AG04450 (cell line): ENCODE measurements at regions not wholly inside any gene's neighbourhood (a gene's known extent, or its start where the extent isn't known, plus 50 kb on each side); places are given as distances from the start of the nearest gene placed in this dataset.

Experiments
- CTCF ChIA-PET: fragments of 300-600, 350-600 bp; formaldehyde crosslinking; extraction: SDS; loops from one replicate; lab custom pipeline; 2022; ENCODE audit warnings: antibody characterized with exemption, inconsistent platforms; lab: Charles Lee
- POLR2A ChIA-PET: fragments of 350-600 bp; formaldehyde crosslinking; extraction: SDS; loops from one replicate; lab custom pipeline; 2021; ENCODE audit warnings: antibody characterized with exemption, inconsistent platforms; lab: Yijun Ruan, JAX
- DNase-seq: peaks from one replicate; pipeline ENCODE4 v3.0.0-alpha.2; 2011; ENCODE audit warnings: low read depth, low spot score
- H3K27ac ChIP-seq: one replicate; pipeline ENCODE4 v1.5.1; 2012; ENCODE audit warnings: low read depth, low read length, control low read depth
- H3K27me3 ChIP-seq: one replicate; pipeline ENCODE4 v1.6.0; 2012; ENCODE audit warnings: low read length; ENCODE audit not compliant: control insufficient read depth, insufficient read depth
- H3K4me3 ChIP-seq: 2 replicates; pipeline ENCODE4 v1.5.1; 2011; ENCODE audit warnings: mild to moderate bottlenecking, low read depth, low read length, control low read depth
- H3K9me3 ChIP-seq: 2 replicates; pipeline ENCODE4 v1.5.1; 2012; ENCODE audit warnings: low read length; ENCODE audit not compliant: control insufficient read depth, insufficient read depth
- CTCF ChIP-seq: IDR thresholded peaks from 2 replicates; pipeline ENCODE4 v1.5.1; 2011; ENCODE audit warnings: low read depth, low read length, control low read depth, inconsistent platforms

GRCh38 chr10:120729547-120729946, 121.6 kb upstream of the WDR11 start:
- Histone ChIP-seq H3K4me3 (no peak overlapping the region), H3K9me3 (peaks cover 2% of the 10 kb centered on the region; the same call in 1 of the 2 replicates), H3K27ac (no peak overlapping the region), H3K27me3 (no peaks in the 10 kb centered on the region)
- no peak for TF ChIP-seq CTCF
- ChIA-PET POLR2A (no interaction called here), CTCF (no interaction called here)
- DNase-seq = no peak

- Histone ChIP-seq H3K9me3 (peaks cover 5% of the 10 kb centered on the region; the same call in 1 of the 2 replicates), H3K27ac (no peak overlapping the region), H3K4me3 (no peak overlapping the region), H3K27me3 (no peaks in the 10 kb centered on the region)
- CTCF ChIA-PET = no interaction called here
- no peak for TF ChIP-seq CTCF
- no peak for DNase-seq
- POLR2A ChIA-PET = no interaction called here
Observed at GRCh38 chr10:120732067-120732466, 119.1 kb upstream of the WDR11 start.

GRCh38 chr10:120732643-120733313, 118.4 kb upstream of the WDR11 start:
- ChIA-PET CTCF (no interaction called here), POLR2A (no interaction called here)
- Histone ChIP-seq H3K9me3 (peaks cover 5% of the 10 kb centered on the region; the same call in 1 of the 2 replicates), H3K27ac (no peak overlapping the region), H3K4me3 (no peak overlapping the region), H3K27me3 (no peaks in the 10 kb centered on the region)
- no peak for TF ChIP-seq CTCF
- DNase-seq = no peak

- POLR2A ChIA-PET = no interaction called here
- CTCF ChIA-PET = interaction anchor here (0.5 to 1.3 kb wide), 5 partner anchors 13 to 1126 kb away, joined by 3 to 4 read pairs (median 4); partner anchors contain the start of gene INPP5F
- DNase-seq = no peak
Observed at GRCh38 chr10:120734483-120735078, 116.6 kb upstream of the WDR11 start.

More at GRCh38 chr10:120734483-120735078, 116.6 kb upstream of the WDR11 start:
- H3K27me3 ChIP-seq = no peaks in the 10 kb centered on the region
- no peak for TF ChIP-seq CTCF
- no peak overlapping the region for H3K4me3 ChIP-seq
- H3K27ac ChIP-seq = no peak overlapping the region
- H3K9me3 ChIP-seq = peaks cover 5% of the 10 kb centered on the region; the same call in 1 of the 2 replicates
